SJSA1 (cell line): ENCODE measurements at regions not wholly inside any gene's neighbourhood (a gene's known extent, or its start where the extent isn't known, plus 50 kb on each side); places are given as distances from the start of the nearest gene placed in this dataset.
"Not testable (repeated sequence)": the region's sequence is repeated elsewhere in the genome, so short reads cannot be mapped to it uniquely, and the experiment has no call there.

ENCODE experiments used
- DNase-seq, 2 experiments: peaks; one replicate each; pipeline ENCODE4 v3.0.0-alpha.2; 2015 to 2020; ENCODE audit warnings: low spot score in 2 of 2, low read depth in 1 of 2
- H3K27ac ChIP-seq: fragments of 250-450 bp; sonication (Bioruptor Pico); 2 replicates; pipeline ENCODE4 v1.5.1; 2020; ENCODE audit warnings: mild to moderate bottlenecking, moderate library complexity
- H3K27me3 ChIP-seq: fragments of 250-450 bp; sonication (Bioruptor Pico); replicated peaks from 2 replicates; pipeline ENCODE4 v1.5.1; 2020; ENCODE audit warnings: mild to moderate bottlenecking, moderate library complexity
- H3K36me3 ChIP-seq: fragments of 250-450 bp; sonication (Bioruptor Pico); 2 replicates; pipeline ENCODE4 v1.5.1; 2020; ENCODE audit warnings: mild to moderate bottlenecking
- H3K4me1 ChIP-seq: fragments of 250-450 bp; sonication (Bioruptor Pico); replicated peaks from 2 replicates; pipeline ENCODE4 v1.6.1; 2021; ENCODE audit warnings: mild to moderate bottlenecking
- H3K4me3 ChIP-seq: fragments of 250-450 bp; sonication (Bioruptor Pico); 2 replicates; pipeline ENCODE4 v1.5.1; 2020; ENCODE audit warnings: mild to moderate bottlenecking
- H3K9me3 ChIP-seq: fragments of 250-450 bp; sonication (Bioruptor Pico); replicated peaks from 2 replicates; pipeline ENCODE4 v1.5.1; 2020; ENCODE audit warnings: mild to moderate bottlenecking

DNA sequence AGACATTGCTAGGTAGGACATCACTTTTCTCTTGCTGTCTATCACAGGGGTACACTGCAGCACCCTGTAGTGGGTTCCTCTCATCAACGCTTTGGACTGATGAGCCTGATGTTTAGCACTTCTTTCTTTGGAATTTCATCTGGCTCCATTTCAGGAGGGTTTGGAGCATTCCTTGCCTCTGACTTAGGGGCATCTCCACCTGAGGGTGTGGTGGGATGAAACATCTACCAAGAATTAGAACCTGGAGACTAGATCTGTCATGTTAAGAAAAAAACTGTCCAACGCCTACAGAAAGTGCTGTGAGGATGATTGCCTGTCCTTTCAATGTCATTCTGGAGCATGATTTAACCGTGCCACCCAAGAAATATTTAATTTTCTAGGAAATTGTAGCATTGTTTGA, 648.4 kb downstream of the ETS1 start:
- no peak for DNase-seq
- no peaks in the 10 kb centered on the region for H3K9me3 ChIP-seq
- H3K27ac ChIP-seq = no peak overlapping the region
- no peaks in the 10 kb centered on the region for H3K27me3 ChIP-seq
- no peaks in the 10 kb centered on the region for H3K36me3 ChIP-seq
- no peaks in the 10 kb centered on the region for H3K4me1 ChIP-seq
- no peak overlapping the region for H3K4me3 ChIP-seq

DNA sequence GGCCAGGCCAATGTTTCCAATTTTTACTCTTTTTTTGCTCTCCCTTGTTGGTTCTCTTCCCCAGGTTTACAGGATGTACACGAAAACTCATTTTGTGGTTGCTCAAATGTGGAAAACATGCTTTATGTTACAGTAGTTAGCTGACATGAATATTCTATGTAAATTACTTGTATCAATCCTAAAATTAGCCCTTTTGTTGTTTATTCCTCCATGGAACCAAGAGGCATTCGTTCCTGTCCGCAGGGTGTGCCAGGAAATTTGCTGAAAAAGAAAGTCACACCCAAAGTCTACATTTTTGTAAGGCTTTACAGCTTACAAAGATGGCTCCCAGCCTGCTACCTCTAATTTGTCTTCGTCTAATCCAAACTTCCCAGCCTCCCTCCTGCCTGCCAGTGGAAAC, 652.3 kb downstream of the ETS1 start:
- DNase-seq = no peak
- no peaks in the 10 kb centered on the region for H3K36me3 ChIP-seq
- H3K27me3 ChIP-seq = no peaks in the 10 kb centered on the region
- H3K27ac ChIP-seq = no peak overlapping the region
- H3K4me1 ChIP-seq = no peaks in the 10 kb centered on the region
- no peak overlapping the region for H3K4me3 ChIP-seq
- no peaks in the 10 kb centered on the region for H3K9me3 ChIP-seq

DNA sequence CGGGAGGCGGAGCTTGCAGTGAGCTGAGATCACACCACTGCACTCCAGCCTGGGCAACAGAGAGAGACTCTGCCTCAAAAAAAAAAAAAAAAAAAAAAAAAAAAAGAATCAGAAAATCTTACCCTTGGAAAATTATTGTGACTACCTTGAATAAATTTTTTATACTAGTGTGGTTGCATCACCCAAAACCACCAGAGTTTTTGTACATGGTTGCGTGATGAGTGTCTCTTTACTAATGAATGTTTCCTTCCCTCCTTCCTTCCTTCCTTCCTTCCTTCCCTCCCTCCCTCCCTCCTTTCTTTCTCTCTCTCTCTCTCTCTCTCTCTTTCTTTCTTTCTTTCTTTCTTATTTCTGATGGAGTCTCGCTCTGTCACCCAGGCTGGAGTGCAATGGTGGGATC, 653.4 kb downstream of the ETS1 start:
- H3K4me3 ChIP-seq, DNase-seq, H3K4me1 ChIP-seq: not testable (repeated sequence)

DNA sequence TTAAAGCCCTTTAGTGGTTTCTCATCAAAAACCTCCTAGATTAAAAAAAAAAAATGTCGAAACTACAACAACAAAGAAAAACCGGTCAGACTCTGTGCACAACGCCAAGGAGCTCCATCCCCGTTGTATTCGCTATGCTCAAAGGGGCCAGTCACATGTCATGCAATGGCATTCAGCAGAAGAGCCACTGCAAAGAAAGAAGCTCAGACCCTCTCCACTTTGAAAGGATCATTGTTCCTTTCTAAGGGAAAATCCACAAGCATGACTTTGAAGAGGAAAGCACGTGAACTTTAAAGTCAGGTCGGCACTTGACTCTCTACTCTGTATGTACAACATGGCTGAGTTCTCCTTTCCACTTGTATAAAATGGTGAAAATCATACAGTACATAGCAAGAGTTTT, 655.6 kb downstream of the ETS1 start:
- H3K27ac ChIP-seq = no peak overlapping the region
- H3K9me3 ChIP-seq = no peaks in the 10 kb centered on the region
- no peaks in the 10 kb centered on the region for H3K4me1 ChIP-seq
- no peaks in the 10 kb centered on the region for H3K36me3 ChIP-seq
- H3K4me3 ChIP-seq = no peak overlapping the region
- H3K27me3 ChIP-seq = no peaks in the 10 kb centered on the region
- no peak for DNase-seq

More for the DNA sequence above, 653.4 kb downstream of the ETS1 start:
- H3K27ac ChIP-seq, H3K27me3 ChIP-seq, H3K36me3 ChIP-seq, H3K9me3 ChIP-seq: not testable (repeated sequence)

DNA sequence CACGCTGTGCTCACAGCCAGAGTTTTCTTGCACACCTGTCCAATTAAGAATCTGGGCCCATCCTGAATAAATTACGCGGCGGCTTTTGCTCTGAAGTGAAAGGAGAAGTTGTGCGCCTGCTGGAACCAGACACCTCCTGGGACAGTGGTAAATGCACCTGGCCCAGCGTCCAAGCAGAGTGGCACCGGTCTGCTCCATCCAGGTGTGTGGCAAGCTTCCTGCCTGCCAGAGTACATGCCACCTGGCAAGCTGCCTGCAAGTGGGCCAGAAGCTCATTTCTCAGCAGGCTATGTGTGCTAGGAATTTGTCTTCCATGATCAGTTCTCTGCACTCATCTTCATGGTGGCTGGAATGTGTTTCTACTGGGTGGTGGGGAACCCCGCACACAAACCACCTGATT, 660.6 kb downstream of the ETS1 start:
- Histone ChIP-seq H3K9me3 (no peaks in the 10 kb centered on the region), H3K27me3 (no peaks in the 10 kb centered on the region), H3K36me3 (no peaks in the 10 kb centered on the region), H3K4me3 (no peak overlapping the region), H3K4me1 (no peaks in the 10 kb centered on the region), H3K27ac (no peak overlapping the region)
- no peak for DNase-seq

DNA sequence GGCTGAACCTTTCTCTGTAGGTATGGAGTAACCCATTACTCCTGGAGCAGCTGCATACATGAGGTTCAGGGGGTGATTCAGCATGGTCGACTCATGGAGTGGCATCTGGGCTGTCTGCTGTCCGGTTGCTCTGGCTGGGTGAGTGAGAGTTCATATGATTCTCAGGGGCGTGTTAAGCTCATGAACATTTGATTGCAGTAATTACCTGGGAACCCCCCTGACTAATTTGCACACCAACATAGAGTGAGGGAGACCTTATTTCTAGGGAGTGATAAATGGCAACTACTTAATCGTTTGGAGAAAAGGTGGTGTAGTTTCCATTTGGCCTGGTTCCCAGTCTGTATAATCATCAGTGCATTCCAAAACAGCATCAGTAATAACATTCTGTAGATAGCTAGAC, 661.9 kb downstream of the ETS1 start:
- H3K27me3 ChIP-seq = no peaks in the 10 kb centered on the region
- H3K36me3 ChIP-seq = no peaks in the 10 kb centered on the region
- no peaks in the 10 kb centered on the region for H3K9me3 ChIP-seq
- no peaks in the 10 kb centered on the region for H3K4me1 ChIP-seq
- H3K4me3 ChIP-seq = no peak overlapping the region
- DNase-seq = no peak
- H3K27ac ChIP-seq = no peak overlapping the region

DNA sequence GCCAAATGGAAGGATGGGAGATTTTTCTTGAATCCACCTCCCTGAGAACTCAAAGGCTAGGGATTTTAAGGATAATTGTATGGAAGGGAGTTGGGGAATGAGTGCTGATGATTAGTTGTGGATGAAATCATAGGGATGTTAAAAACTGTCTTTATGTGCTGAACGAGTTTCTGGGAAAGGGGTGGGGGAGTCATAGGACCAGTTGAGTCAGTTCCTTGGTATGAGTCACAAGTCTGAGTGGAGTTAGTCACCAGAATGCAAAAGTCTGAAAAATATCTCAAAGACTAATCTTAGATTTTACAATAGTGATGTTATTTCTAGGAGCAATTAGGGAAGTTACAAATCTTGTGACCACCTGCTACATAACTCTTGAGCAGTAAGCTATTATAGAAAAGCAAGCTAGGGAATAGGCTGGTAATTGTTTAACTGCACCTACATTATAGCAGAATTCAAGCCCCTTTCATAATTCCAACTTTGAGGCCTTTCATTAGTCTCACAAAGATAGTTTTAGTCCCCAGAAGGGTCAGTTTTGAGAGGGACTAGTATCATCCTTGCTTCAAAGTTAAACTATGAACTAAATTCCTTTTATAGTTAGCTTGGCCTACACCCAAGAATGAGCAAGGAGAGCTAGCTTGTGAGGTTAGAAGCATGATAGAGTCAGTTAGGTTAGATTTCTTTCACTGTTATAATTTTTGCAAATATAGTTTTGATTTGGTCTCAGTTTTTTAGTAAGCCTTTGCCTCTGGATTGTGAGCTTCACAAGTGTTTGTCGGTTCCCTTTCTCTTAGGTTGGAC, 668.0 kb downstream of the ETS1 start:
- no peak for DNase-seq
- H3K9me3 ChIP-seq = no peaks in the 10 kb centered on the region
- H3K4me3 ChIP-seq = no peak overlapping the region
- H3K27ac ChIP-seq = no peak overlapping the region
- no peaks in the 10 kb centered on the region for H3K36me3 ChIP-seq
- no peaks in the 10 kb centered on the region for H3K4me1 ChIP-seq
- no peaks in the 10 kb centered on the region for H3K27me3 ChIP-seq

DNA sequence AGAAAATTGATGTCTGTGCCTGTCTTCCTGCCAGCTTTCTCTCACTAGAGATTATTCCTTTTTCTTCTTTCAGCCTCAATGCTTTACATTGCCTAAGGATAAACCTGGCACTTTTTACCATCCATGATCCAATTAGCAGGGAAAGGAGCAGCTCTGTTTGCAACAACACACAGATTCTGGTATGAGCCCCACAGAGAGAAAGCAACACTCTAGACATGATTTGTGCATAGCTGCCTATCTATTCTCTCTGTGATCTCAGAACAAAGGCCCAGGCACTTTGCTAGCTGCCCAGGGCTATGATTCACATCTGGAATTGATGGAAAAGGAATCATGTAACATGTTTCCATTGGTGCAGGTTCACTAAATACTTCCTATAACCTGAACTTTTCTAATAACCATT, 685.0 kb downstream of the ETS1 start:
- H3K36me3 ChIP-seq = no peaks in the 10 kb centered on the region
- H3K4me1 ChIP-seq = no peaks in the 10 kb centered on the region
- no peak for DNase-seq
- H3K27ac ChIP-seq = no peak overlapping the region
- H3K27me3 ChIP-seq = no peaks in the 10 kb centered on the region
- H3K4me3 ChIP-seq = no peak overlapping the region
- H3K9me3 ChIP-seq = no peaks in the 10 kb centered on the region

DNA sequence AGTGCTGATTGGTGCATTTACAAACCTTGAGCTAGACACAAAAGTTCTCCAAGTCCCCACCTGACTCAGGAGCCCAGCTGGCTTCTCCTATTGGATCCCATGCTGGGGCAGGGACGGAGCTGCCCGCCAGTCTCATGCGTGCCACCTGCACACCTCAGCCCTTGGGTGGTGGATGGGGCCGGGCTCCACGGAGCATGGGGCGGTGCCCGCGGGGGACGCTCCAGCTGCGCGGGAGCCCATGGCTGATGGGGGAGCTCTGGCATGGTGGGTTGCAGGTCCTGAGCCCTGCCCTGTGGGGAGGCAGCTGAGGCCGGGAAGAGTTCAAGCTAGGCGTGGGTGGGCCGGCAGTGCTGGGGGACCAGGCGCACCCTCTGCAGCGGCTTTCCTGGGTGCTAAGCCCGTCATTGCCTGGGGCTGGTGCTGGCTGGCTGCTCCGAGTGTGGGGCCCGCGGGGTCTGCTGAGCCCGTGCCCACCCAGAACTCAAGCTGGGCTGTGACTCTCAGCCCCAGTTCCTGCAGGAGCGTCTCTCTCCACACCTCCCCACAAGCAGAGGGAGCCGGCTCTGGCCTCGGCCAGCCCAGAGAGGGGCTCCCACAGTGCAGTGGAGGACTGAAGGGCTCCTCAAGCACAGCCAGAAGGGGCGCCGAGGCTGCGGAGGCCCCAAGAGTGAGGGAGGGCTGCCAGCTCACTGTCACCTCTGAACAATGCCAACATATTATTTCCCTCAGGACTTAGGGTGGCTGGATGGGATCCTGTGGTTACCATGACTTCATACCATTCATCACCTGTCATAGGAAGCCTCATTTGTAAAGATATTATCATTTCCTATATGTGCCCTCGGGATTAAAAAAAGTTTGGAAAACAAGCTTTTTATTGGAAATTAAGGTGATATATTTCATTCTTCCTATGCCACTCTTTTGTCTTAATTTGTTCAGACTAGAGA, 688.7 kb downstream of the ETS1 start:
- no peak for DNase-seq

DNA sequence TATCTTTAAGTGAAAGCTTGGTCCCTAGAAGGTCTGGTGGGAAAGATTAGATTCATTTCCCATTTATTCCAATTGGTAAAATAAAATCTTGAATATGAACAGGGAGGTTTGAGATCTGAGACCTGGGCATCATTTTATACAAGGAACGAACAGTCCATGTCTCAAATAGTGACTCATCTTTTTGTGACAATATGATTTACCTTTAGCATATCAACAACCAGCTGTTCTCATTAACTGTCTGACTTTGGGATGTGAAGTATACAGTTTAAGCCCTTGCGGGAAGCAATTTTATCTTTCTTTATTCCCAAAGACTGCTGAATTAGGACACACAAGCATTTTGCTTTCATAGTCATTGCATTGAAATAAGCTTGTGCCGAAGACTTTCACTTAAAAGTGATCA, 691.6 kb downstream of the ETS1 start:
- no peaks in the 10 kb centered on the region for H3K9me3 ChIP-seq
- H3K36me3 ChIP-seq = no peaks in the 10 kb centered on the region
- no peak for DNase-seq
- no peak overlapping the region for H3K27ac ChIP-seq
- H3K4me1 ChIP-seq = no peaks in the 10 kb centered on the region
- no peaks in the 10 kb centered on the region for H3K27me3 ChIP-seq
- no peak overlapping the region for H3K4me3 ChIP-seq

More for the DNA sequence above, 688.7 kb downstream of the ETS1 start:
- Histone ChIP-seq H3K4me1 (no peaks in the 10 kb centered on the region), H3K9me3 (no peaks in the 10 kb centered on the region), H3K27ac (no peak overlapping the region), H3K27me3 (no peaks in the 10 kb centered on the region), H3K4me3 (no peak overlapping the region), H3K36me3 (no peaks in the 10 kb centered on the region)

DNA sequence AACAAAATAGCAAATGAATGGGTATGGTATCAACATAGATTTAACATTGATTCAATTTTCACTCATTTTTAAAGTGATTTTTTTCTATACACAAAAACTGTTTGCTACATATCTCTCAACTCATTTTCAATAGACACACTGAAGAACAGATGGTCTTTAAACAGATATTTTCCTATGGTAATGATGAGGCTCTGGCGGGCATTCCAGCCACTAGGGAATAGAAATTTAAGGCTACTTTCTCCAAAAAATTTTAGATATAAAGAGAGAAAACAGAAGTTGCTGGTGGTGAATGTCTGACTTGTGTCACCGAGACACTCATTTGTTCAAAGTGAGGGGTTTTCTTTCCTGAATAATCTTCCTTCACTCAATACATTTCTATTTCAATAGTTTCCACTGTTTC, 693.0 kb downstream of the ETS1 start:
- H3K36me3 ChIP-seq = no peaks in the 10 kb centered on the region
- H3K27ac ChIP-seq = no peak overlapping the region
- H3K9me3 ChIP-seq = no peaks in the 10 kb centered on the region

DNA sequence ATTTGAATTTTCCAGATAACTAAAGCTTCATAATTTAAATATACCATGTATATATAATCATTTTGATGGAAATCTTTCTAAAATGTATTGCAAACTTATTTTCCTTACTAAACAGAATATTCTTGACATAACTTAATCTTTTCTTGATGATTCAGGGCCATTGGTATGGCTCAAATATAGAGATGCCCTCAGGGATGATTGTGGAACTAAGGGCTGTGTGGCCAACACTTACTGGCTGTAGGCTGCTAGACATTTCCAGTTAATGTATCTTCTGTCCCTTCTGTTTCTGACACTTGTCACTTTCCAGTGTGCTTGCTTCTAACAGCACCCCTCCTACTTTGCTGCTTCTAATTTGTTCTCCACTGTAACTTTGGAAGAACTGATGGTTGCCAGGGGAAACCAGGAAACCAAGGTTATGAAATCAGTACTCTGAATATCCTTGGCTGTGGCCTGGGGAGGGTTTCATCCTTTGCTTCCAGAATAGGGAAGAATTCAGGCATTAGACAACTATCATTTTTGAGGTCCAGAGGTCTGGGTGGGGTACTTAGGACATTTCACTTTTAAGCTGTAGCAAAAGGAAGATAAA, 697.2 kb downstream of the ETS1 start:
- H3K27me3 ChIP-seq = no peaks in the 10 kb centered on the region
- no peak for DNase-seq
- H3K36me3 ChIP-seq = no peaks in the 10 kb centered on the region
- H3K4me1 ChIP-seq = no peaks in the 10 kb centered on the region
- no peak overlapping the region for H3K27ac ChIP-seq
- no peaks in the 10 kb centered on the region for H3K9me3 ChIP-seq
- no peak overlapping the region for H3K4me3 ChIP-seq

More for the DNA sequence above, 693.0 kb downstream of the ETS1 start:
- no peaks in the 10 kb centered on the region for H3K27me3 ChIP-seq
- H3K4me3 ChIP-seq = no peak overlapping the region
- DNase-seq = no peak
- no peaks in the 10 kb centered on the region for H3K4me1 ChIP-seq

DNA sequence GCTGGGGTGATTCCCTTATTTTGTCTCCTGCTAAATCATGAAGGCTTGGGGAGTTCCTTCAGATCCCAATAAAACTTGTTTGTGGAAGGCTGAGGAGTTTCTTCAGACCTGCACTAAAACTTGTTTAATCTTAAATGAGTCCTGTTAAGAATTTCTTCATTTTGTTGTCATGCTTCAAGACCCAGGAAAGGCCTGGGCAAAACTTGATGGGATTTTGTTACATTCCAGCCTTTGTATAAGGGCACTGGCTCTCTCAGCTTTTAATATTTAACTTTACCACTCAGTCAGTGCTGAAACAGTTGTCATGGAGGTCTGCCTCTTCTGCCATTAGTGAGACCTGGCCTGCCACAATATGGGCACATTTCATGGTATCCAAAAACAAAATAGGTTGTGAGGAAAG, 699.0 kb downstream of the ETS1 start:
- H3K9me3 ChIP-seq = no peaks in the 10 kb centered on the region
- no peaks in the 10 kb centered on the region for H3K36me3 ChIP-seq
- no peaks in the 10 kb centered on the region for H3K4me1 ChIP-seq
- no peak for DNase-seq
- H3K27ac ChIP-seq = no peak overlapping the region
- H3K27me3 ChIP-seq = no peaks in the 10 kb centered on the region
- no peak overlapping the region for H3K4me3 ChIP-seq

DNA sequence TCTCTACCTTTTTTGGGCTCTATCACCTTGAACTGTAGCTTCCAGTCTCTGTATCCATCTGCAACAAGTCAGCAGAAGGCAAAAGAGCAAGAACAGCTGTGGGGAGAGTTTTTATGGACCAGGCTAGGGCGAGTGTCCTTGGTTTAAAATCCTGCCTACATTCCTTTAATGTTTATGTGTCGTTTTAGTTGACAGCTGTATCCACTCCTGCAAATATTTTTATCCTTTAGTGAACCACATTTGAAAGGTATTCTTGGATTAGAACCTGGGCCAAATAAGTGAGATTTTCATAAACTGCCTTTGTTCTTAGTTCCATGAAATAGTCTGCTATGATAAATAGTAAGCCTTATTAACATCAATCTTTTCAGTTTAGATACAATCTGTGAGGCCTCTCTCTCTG, 712.2 kb downstream of the ETS1 start:
- no peak for DNase-seq
- Histone ChIP-seq H3K27ac (no peak overlapping the region), H3K27me3 (no peaks in the 10 kb centered on the region), H3K4me1 (no peaks in the 10 kb centered on the region), H3K4me3 (no peak overlapping the region), H3K9me3 (no peaks in the 10 kb centered on the region), H3K36me3 (no peaks in the 10 kb centered on the region)
